ENCODE measurements at regions not wholly inside any gene's neighbourhood (a gene's known extent, or its start where the extent isn't known, plus 50 kb on each side); places are given as distances from the start of the nearest gene placed in this dataset.

DNA sequence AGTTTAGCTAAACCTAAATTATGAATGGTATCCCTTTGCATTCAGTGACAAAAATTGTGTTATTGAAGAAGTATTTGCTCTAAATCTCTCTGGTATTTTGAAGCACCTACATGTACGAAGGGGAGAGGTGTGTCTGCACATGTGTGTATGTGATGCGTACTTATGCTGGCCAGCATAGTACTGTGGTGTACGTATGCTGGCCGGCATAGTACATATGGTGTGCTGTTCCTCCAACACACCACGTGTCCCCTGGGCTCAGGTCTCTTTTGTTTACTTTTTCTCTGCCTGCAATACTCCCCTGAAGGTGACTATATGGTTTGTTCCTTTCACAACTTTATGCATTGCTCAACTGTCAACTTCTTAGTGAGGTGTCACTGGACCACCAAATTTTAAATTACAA is 360.3 kb downstream of the CRPPA start:
- H3K36me3 Mint-ChIP-seq (ENCODE audit: insufficient read depth in 2 of 2) = no peaks in the 10 kb centered on the region
- no peaks in the 10 kb centered on the region for H3K27me3 Mint-ChIP-seq (ENCODE audit: low read depth)
- H3K4me1 Mint-ChIP-seq (ENCODE audit: low read depth) = no peaks in the 10 kb centered on the region
- no peak for ATAC-seq (replicated peaks in 1 of 2)
- no peak overlapping the region for H3K27ac Mint-ChIP-seq
- no peak for DNase-seq
- H3K9me3 Mint-ChIP-seq = no peaks in the 10 kb centered on the region
- H3K4me3 Mint-ChIP-seq = no peak overlapping the region

DNA sequence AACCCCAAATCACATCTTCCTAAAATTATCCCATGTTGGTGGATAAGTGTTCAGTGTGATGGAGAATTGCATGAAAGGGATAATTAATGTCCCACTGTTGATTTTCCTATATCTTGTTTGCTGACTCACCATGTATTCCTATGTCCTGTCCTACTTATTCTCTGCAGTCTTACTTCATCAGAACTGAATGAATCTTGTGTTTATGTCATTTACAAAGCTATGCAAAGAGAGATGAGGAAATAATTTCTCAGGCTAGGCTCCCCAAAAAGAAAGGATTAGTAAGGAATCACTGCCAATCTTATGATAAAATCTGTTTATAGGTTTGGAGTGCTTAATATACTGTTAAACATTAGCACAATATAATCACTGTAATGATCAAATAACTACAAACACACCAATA is 360.8 kb downstream of the CRPPA start:
- Mint-ChIP-seq H3K27me3 (ENCODE audit: low read depth) (no peaks in the 10 kb centered on the region), H3K27ac (no peak overlapping the region), H3K4me1 (ENCODE audit: low read depth) (no peaks in the 10 kb centered on the region), H3K4me3 (no peak overlapping the region), H3K9me3 (no peaks in the 10 kb centered on the region), H3K36me3 (ENCODE audit: insufficient read depth in 2 of 2) (no peaks in the 10 kb centered on the region)
- DNase-seq (no peak), ATAC-seq (replicated peaks in 1 of 2) (no peak)

DNA sequence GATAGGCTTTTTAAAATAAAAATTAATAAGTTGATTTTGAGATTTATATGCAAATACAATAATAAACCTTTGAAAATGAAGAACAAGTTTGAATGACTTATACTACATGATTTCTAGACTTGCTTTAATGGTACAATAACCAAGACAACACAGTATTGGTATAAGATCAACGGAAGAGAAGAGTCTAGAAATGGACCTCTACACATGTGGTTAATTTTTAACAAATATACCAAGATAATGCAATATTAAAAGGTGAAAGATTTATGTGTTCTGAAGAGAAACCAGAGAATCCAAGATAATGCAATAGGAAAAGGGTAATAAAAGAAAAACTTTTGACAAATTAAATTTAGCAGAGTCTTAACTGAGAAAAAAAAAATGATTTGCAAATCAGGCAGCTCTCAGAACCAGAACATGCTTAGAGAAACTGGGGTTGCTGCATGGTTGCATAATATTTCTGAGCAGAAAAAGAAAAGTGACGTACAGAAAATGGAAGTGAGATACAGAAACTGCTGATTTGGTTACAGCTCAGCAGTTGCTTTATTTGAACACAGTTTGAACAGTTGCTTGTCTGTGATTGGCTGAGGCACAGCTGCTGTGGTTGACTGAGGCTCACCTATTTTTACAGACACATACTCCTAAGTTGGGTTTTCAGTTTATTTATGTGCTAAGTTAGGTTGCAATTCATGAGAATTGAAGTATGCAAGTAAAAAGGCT is 365.9 kb downstream of the CRPPA start:
- H3K4me3 Mint-ChIP-seq = no peak overlapping the region
- H3K27me3 Mint-ChIP-seq (ENCODE audit: low read depth) = no peaks in the 10 kb centered on the region
- no peaks in the 10 kb centered on the region for H3K4me1 Mint-ChIP-seq (ENCODE audit: low read depth)
- no peak for DNase-seq
- H3K27ac Mint-ChIP-seq = peak overlapping the region; percentile 41
- ATAC-seq (replicated peaks in 1 of 2) = peak in 1 of 2 donors; percentile 52
- no peaks in the 10 kb centered on the region for H3K9me3 Mint-ChIP-seq
- no peaks in the 10 kb centered on the region for H3K36me3 Mint-ChIP-seq (ENCODE audit: insufficient read depth in 2 of 2)

DNA sequence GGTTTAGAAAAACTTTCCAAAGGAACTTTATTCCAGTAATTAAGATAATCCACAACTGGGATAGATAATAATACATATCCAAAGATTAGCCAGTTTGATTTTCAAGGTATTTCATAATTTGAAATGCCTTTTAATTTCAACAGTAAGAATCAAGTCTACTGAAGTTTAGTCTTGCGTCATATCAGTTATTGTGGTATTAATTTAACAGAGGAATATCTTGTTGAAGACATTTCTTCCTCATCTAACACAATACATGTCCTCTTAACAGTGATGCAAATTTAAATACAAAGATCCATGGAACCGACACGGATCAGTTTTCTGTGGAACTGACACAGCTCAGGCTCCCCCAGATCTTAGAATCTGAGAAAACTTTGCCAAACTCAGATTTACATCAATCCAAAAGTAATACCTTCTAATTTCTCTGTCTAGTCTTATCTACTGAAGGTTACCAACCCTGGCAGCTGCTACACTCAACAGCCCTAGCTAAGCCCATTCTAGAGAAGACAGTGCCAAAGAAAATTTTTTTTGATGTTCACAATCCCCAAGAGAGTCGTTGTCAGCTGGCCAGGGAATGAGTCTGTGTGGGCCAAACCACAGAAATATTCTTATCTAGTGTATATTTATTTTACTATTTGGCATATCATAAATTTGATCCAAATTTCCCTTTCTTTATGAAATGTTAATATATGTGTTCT is 365.2 kb upstream of the MEOX2 start:
- no peaks in the 10 kb centered on the region for H3K36me3 Mint-ChIP-seq (ENCODE audit: insufficient read depth in 2 of 2)

DNA sequence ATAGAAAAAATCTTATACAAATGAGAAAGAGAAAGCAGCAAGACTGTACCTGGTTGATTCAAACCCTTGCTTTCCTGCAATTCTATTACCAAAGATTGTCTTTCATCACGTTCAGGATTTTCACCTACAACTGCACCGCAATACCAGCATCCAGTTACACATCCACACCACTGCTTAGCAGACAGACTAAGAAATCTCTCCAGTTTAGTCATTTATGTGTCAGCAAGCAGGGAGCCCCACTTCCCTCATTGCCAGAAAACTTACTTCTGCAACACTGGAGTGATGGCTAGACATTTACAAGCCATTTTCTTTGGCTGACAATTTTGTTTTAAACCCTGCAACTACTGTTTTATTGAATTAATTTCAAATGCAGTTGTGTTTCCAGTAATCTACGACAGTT is 359.6 kb upstream of the MEOX2 start:
- no peaks in the 10 kb centered on the region for H3K27me3 Mint-ChIP-seq (ENCODE audit: low read depth)
- ATAC-seq (replicated peaks in 1 of 2) (no peak), DNase-seq (no peak)
- H3K27ac Mint-ChIP-seq = no peak overlapping the region
- no peak overlapping the region for H3K4me3 Mint-ChIP-seq
- no peaks in the 10 kb centered on the region for H3K9me3 Mint-ChIP-seq
- no peaks in the 10 kb centered on the region for H3K4me1 Mint-ChIP-seq (ENCODE audit: low read depth)
- H3K36me3 Mint-ChIP-seq (ENCODE audit: insufficient read depth in 2 of 2) = no peaks in the 10 kb centered on the region

More for the DNA sequence above, 365.2 kb upstream of the MEOX2 start:
- H3K4me1 Mint-ChIP-seq (ENCODE audit: low read depth) = no peaks in the 10 kb centered on the region
- ATAC-seq (replicated peaks in 1 of 2) (no peak), DNase-seq (no peak)
- no peaks in the 10 kb centered on the region for H3K9me3 Mint-ChIP-seq
- H3K4me3 Mint-ChIP-seq = no peak overlapping the region
- no peak overlapping the region for H3K27ac Mint-ChIP-seq
- H3K27me3 Mint-ChIP-seq (ENCODE audit: low read depth) = no peaks in the 10 kb centered on the region

DNA sequence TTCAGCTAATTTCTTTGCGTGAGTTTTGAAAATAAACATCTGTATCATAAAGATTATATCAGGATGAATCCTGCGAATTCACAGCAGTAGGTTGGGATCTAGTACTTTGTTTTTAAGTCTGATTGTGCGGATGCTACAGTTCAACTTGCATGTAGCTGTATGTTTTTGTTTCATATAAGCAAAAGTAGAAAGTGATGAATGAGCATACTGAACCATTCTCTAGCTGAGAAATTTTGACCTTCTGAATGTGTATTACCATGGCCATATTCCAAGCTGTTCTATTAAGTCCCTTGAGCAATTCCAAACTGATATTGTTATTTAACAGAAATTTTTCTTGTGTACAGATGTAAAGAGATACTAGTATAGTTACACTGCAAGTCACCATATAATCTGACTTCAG is 358.8 kb upstream of the MEOX2 start:
- Mint-ChIP-seq H3K27me3 (ENCODE audit: low read depth) (no peaks in the 10 kb centered on the region), H3K4me3 (no peak overlapping the region), H3K27ac (no peak overlapping the region), H3K4me1 (ENCODE audit: low read depth) (no peaks in the 10 kb centered on the region), H3K9me3 (no peaks in the 10 kb centered on the region), H3K36me3 (ENCODE audit: insufficient read depth in 2 of 2) (no peaks in the 10 kb centered on the region)
- no peak for DNase-seq
- ATAC-seq (replicated peaks in 1 of 2) = no peak

DNA sequence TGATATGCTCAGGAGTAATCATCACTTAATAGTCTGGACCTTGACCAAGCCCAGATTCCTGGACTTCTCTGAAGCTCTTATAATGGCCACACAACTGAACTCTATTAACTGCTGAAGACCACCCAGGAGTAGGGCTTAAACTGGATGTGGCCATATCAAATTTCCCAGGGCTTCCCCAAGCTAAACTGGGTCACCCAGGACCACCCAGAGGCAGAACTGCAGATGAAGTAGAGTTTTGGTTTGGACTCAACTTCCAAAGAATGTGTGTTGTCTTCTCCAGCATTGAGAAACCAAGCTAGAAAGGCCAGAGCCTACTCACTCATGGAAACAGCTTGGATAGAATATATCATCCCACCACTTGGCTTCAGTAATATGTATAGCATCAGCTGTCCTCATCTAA is 358.2 kb upstream of the MEOX2 start:
- DNase-seq = no peak
- H3K9me3 Mint-ChIP-seq = no peaks in the 10 kb centered on the region
- no peaks in the 10 kb centered on the region for H3K27me3 Mint-ChIP-seq (ENCODE audit: low read depth)
- H3K27ac Mint-ChIP-seq = no peak overlapping the region
- H3K4me1 Mint-ChIP-seq (ENCODE audit: low read depth) = no peaks in the 10 kb centered on the region
- H3K36me3 Mint-ChIP-seq (ENCODE audit: insufficient read depth in 2 of 2) = no peaks in the 10 kb centered on the region
- ATAC-seq (replicated peaks in 1 of 2) = no peak
- H3K4me3 Mint-ChIP-seq = no peak overlapping the region

DNA sequence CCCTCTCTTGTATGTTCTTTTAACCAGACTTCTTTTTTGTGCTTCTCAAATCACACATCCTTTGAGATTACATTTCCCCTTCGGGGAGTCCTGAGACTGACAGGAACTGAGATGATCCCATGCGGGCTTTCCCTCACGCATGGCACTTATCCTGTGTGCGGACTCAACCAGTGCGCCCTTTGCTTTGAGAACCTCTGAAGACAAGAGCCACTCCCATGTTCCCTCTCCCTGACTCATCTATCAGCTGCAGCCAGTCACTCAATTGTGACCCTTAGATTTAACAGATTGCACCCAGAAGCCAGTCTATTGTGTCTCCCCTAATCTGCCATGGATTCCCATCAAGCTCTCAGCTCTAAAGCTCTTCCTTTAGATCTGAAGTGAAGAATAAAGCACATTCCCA is 353.9 kb upstream of the MEOX2 start:
- H3K36me3 Mint-ChIP-seq (ENCODE audit: insufficient read depth in 2 of 2) = no peaks in the 10 kb centered on the region

DNA sequence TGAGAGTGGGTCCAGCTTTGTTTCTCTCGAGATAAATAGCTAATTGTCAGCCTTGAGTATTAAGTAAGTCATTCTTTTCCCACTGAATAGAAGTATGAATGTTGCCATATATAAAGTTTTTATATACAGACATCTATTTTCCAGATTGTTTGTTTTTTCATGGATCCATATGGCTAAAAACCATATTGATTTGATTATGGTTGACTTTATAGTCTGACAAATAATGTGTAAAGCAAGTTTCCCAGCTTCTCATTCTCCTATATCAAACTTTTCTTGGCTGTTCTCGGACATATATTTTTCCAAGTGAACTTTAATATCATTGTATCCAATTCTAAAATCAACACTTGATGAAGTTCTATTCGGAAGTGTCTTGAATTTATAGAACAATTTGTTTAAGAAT is 352.4 kb upstream of the MEOX2 start:
- Mint-ChIP-seq H3K36me3 (ENCODE audit: insufficient read depth in 2 of 2) (no peaks in the 10 kb centered on the region), H3K4me1 (ENCODE audit: low read depth) (no peaks in the 10 kb centered on the region), H3K9me3 (peaks cover 0 to 4% of the 10 kb centered on the region in 2 donors), H3K4me3 (no peak overlapping the region), H3K27me3 (ENCODE audit: low read depth) (no peaks in the 10 kb centered on the region), H3K27ac (no peak overlapping the region)
- ATAC-seq (replicated peaks in 1 of 2) = no peak
- no peak for DNase-seq

More for the DNA sequence above, 353.9 kb upstream of the MEOX2 start:
- no peaks in the 10 kb centered on the region for H3K27me3 Mint-ChIP-seq (ENCODE audit: low read depth)
- no peak overlapping the region for H3K27ac Mint-ChIP-seq
- no peaks in the 10 kb centered on the region for H3K4me1 Mint-ChIP-seq (ENCODE audit: low read depth)
- H3K9me3 Mint-ChIP-seq = peaks cover 0 to 4% of the 10 kb centered on the region in 2 donors
- H3K4me3 Mint-ChIP-seq = no peak overlapping the region
- ATAC-seq (replicated peaks in 1 of 2) (no peak), DNase-seq (no peak)

DNA sequence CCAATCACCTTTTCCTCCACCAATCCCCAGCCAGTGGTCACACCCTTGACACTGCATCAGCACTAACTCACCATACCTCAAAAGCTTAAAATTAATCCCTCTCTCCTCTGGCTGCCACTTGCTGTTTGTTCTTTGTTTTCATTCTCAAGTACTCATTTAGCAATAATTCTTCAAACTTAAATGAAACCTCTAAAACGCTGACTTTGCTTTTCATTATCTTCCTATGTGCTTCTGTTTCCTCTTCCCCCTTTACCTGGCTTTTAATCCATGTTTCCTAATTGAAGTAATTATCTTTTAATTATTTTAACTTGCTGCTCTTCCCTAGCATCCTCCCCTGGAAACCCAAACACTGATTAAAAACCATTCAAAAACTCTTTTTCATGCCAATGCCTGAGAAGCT is 348.9 kb upstream of the MEOX2 start:
- H3K9me3 Mint-ChIP-seq = peaks cover 0 to 4% of the 10 kb centered on the region in 2 donors
- DNase-seq (no peak), ATAC-seq (replicated peaks in 1 of 2) (no peak)
- H3K36me3 Mint-ChIP-seq (ENCODE audit: insufficient read depth in 2 of 2) = no peaks in the 10 kb centered on the region
- no peak overlapping the region for H3K4me3 Mint-ChIP-seq
- no peak overlapping the region for H3K27ac Mint-ChIP-seq
- H3K27me3 Mint-ChIP-seq (ENCODE audit: low read depth) = no peaks in the 10 kb centered on the region
- H3K4me1 Mint-ChIP-seq (ENCODE audit: low read depth) = no peaks in the 10 kb centered on the region

DNA sequence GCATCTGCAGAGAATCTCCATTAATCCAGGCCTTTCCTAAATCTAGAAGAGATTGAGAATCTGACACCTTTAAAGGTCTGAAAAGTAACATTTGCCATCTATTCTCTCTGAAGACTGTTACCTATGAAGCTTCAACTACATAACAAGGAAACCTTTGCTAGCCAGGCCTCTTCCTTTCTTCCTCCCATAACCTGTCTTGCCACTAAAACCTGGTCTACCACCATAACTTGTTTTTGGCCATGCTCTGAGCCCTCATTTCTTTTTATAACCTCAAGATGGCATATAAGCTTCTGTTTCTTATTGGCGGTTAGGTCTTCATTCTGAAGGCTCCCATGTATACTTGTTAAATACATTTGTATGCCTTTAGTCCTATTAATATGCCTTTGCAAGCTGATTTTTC is 348.4 kb upstream of the MEOX2 start:
- Mint-ChIP-seq H3K4me3 (no peak overlapping the region), H3K9me3 (peaks cover 0 to 4% of the 10 kb centered on the region in 2 donors), H3K36me3 (ENCODE audit: insufficient read depth in 2 of 2) (no peaks in the 10 kb centered on the region), H3K4me1 (ENCODE audit: low read depth) (no peaks in the 10 kb centered on the region), H3K27ac (no peak overlapping the region), H3K27me3 (ENCODE audit: low read depth) (no peaks in the 10 kb centered on the region)
- ATAC-seq (replicated peaks in 1 of 2) = no peak
- no peak for DNase-seq

DNA sequence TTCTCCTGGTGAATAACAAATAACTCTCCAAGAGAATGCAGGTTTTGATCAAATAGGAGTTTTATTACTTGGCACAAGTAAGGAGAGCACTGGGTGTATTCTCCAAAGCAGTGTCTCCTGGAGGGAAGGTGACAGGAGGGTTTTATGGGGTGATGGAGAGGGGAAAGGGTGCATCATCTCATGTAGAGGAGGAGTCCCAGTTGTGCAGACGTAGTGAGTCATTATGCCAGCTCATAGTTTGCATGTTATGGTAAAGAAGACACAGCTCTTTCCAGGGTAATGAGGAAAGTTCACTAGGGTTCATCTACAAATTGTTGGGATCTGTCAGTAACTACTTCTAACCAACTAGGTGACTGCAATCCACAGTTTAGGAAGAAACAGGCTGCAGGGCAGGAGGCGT is 347.9 kb upstream of the MEOX2 start:
- Mint-ChIP-seq H3K36me3 (ENCODE audit: insufficient read depth in 2 of 2) (no peaks in the 10 kb centered on the region), H3K4me3 (no peak overlapping the region), H3K27me3 (ENCODE audit: low read depth) (no peaks in the 10 kb centered on the region), H3K27ac (no peak overlapping the region), H3K9me3 (peaks cover 0 to 4% of the 10 kb centered on the region in 2 donors), H3K4me1 (ENCODE audit: low read depth) (no peaks in the 10 kb centered on the region)
- no peak for DNase-seq
- ATAC-seq (replicated peaks in 1 of 2) = no peak

DNA sequence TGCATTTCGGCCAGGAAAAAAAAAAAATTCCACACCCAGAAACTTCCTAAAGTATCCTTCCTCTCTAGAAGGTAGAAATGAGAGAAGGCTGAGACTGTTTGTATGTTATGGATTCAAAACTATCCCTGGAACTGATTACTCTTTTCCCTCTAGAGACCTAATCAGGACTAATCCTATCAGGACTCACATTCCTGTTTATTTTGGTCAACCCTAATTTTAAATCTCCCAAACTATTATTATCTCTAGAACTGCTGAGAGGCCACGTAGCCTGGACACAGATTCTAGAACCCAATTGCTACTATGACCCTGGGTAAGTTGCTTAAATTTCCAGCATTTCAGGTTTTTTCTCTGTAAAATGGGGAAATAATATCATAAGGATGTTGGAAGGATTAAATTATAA is 346.8 kb upstream of the MEOX2 start:
- H3K4me3 Mint-ChIP-seq = no peak overlapping the region
- no peak for DNase-seq

DNA sequence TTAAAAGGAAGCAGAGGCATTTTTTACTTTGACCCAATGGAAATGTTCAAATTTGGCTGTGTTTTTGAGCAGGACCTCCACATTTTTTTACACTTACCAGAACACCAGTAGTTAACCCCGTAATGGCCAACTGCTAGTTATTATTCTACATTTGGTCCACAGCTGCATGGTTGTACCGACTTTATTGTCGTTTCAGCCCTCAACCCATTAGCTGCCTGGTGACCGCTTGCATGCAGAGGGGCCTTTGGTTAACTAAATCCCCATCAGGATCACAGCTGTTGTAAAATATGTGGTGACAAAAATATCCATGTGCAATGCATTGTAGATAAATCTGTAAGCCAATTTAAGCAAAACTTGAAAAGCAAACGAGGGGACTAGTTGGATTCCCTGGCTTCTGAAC is 342.2 kb upstream of the MEOX2 start:
- Mint-ChIP-seq H3K27ac (no peak overlapping the region), H3K9me3 (peaks cover 0 to 1% of the 10 kb centered on the region in 2 donors), H3K27me3 (ENCODE audit: low read depth) (no peaks in the 10 kb centered on the region), H3K4me1 (ENCODE audit: low read depth) (no peaks in the 10 kb centered on the region), H3K36me3 (ENCODE audit: insufficient read depth in 2 of 2) (no peaks in the 10 kb centered on the region), H3K4me3 (no peak overlapping the region)
- DNase-seq (no peak), ATAC-seq (replicated peaks in 1 of 2) (no peak)

More for the DNA sequence above, 346.8 kb upstream of the MEOX2 start:
- H3K27me3 Mint-ChIP-seq (ENCODE audit: low read depth) = no peaks in the 10 kb centered on the region
- H3K4me1 Mint-ChIP-seq (ENCODE audit: low read depth) = no peaks in the 10 kb centered on the region
- H3K9me3 Mint-ChIP-seq = peaks cover 0 to 4% of the 10 kb centered on the region in 2 donors
- no peak for ATAC-seq (replicated peaks in 1 of 2)
- H3K36me3 Mint-ChIP-seq (ENCODE audit: insufficient read depth in 2 of 2) = no peaks in the 10 kb centered on the region
- no peak overlapping the region for H3K27ac Mint-ChIP-seq
